PC-9 (cell line): ENCODE measurements at regions not wholly inside any gene's neighbourhood (a gene's known extent, or its start where the extent isn't known, plus 50 kb on each side); places are given as distances from the start of the nearest gene placed in this dataset.

ENCODE experiments used
- BruUV-seq: library from RNA; stranded (reverse); fragments of 400-500 nt; replicated peaks from 2 replicates; lab custom pipeline; 2021; lab: Mats Ljungman, UMichigan
- CTCF ChIA-PET: fragments of 300-600 bp; sonication (Branson Sonifier 250); formaldehyde crosslinking; loops from one replicate; lab custom pipeline; 2022; ENCODE audit warnings: antibody characterized with exemption; lab: Charles Lee
- POLR2A ChIA-PET: fragments of 300-600 bp; sonication (Branson Sonifier 250); formaldehyde crosslinking; loops from one replicate; lab custom pipeline; 2022; ENCODE audit warnings: antibody characterized with exemption; ENCODE audit not compliant: unreplicated experiment; lab: Charles Lee
- DNase-seq, 2 experiments: peaks; one replicate each; pipeline versions ENCODE4 v3.0.0 to v3.0.0-alpha.2; 2015 to 2022; ENCODE audit warnings: mixed read lengths in 1 of 2
- H2AFZ ChIP-seq: fragments of 200-600 bp; sonication (generic); 2 replicates; pipeline ENCODE4 v1.8.1; 2017; ENCODE audit warnings: antibody characterized with exemption
- H3F3A ChIP-seq: fragments of 200-600 bp; sonication (generic); 2 replicates; pipeline ENCODE4 v1.8.1; 2017; ENCODE audit warnings: antibody characterized with exemption, mild to moderate bottlenecking, low read depth; ENCODE audit not compliant: insufficient read depth
- H3K27ac ChIP-seq: fragments of 200-600 bp; sonication (generic); 2 replicates; pipeline ENCODE4 v1.6.1; 2016; ENCODE audit warnings: mixed run types
- H3K27me3 ChIP-seq: fragments of 200-600 bp; sonication (generic); 2 replicates; pipeline ENCODE4 v1.6.1; 2016; ENCODE audit warnings: low read depth, mixed run types; ENCODE audit not compliant: insufficient read depth
- H3K36me3 ChIP-seq: fragments of 200-600 bp; sonication (generic); 2 replicates; pipeline ENCODE4 v1.6.1; 2016; ENCODE audit warnings: low read depth, mixed run types
- H3K4me1 ChIP-seq: fragments of 200-600 bp; sonication (generic); replicated peaks from 2 replicates; pipeline ENCODE4 v1.6.1; 2016; ENCODE audit warnings: mixed run types; ENCODE audit not compliant: insufficient read depth
- H3K4me2 ChIP-seq: fragments of 200-600 bp; sonication (generic); 2 replicates; pipeline ENCODE4 v1.6.1; 2017; ENCODE audit warnings: mixed run types
- H3K4me3 ChIP-seq: fragments of 200-600 bp; sonication (generic); 2 replicates; pipeline ENCODE4 v1.6.1; 2016; ENCODE audit warnings: mixed run types
- H3K79me2 ChIP-seq: fragments of 200-600 bp; sonication (generic); 2 replicates; pipeline ENCODE4 v1.6.1; 2017; ENCODE audit warnings: low read depth, mixed run types
- H3K9me2 ChIP-seq: fragments of 200-600 bp; sonication (generic); 2 replicates; pipeline ENCODE4 v1.8.1; 2017; ENCODE audit warnings: mild to moderate bottlenecking; ENCODE audit not compliant: insufficient read depth
- H3K9me3 ChIP-seq: fragments of 200-600 bp; sonication (generic); 2 replicates; pipeline ENCODE4 v1.8.1; 2016; ENCODE audit warnings: low read depth; ENCODE audit not compliant: insufficient read depth
- H4K20me1 ChIP-seq: fragments of 200-600 bp; sonication (generic); 2 replicates; pipeline ENCODE4 v1.8.1; 2017; ENCODE audit not compliant: insufficient read depth
- EZH2 ChIP-seq: fragments of 200-600 bp; sonication (generic); IDR thresholded peaks from 2 replicates; pipeline ENCODE4 v1.8.0; 2017; ENCODE audit warnings: antibody characterized with exemption, low read depth
- intact Hi-C: fragments of 100-400 bp; cut with micrococcal nuclease; formaldehyde crosslinking; loops from one replicate; pipeline ENCODE4 v1.10.0; 2022; ENCODE audit not compliant: unreplicated experiment
- TF ChIP-seq, protein P1 (sequence below): fragments of 200-600 bp; sonication (generic); conservative IDR thresholded peaks from 2 replicates; pipeline ENCODE4 v1.6.1; 2017; ENCODE audit warnings: mixed run types, antibody characterized with exemption, mild to moderate bottlenecking, moderate library complexity

GRCh38 chr12:84689638-84690037, 223.0 kb downstream of the SLC6A15 start:
- no peaks in the 10 kb centered on the region for H3K9me2 ChIP-seq
- no peak overlapping the region for H3K4me3 ChIP-seq
- intact Hi-C loops = no loop called here
- DNase-seq = no peak
- H3K36me3 ChIP-seq = no peaks in the 10 kb centered on the region
- no peaks in the 10 kb centered on the region for H3F3A ChIP-seq
- ChIA-PET CTCF (no interaction called here), POLR2A (interaction anchor here (0.7 kb wide), 1 partner anchor 69 kb away, joined by 5 read pairs; no protein-coding TSS in a partner anchor)
- no peak overlapping the region for H3K4me2 ChIP-seq
- no peaks in the 10 kb centered on the region for H3K27me3 ChIP-seq
- no peak overlapping the region for H2AFZ ChIP-seq
- H3K9me3 ChIP-seq = no peaks in the 10 kb centered on the region
- no peaks in the 10 kb centered on the region for H3K4me1 ChIP-seq
- no TSS peak for BruUV-seq
- H3K79me2 ChIP-seq = no peaks in the 10 kb centered on the region
- TF ChIP-seq, protein P1, sequence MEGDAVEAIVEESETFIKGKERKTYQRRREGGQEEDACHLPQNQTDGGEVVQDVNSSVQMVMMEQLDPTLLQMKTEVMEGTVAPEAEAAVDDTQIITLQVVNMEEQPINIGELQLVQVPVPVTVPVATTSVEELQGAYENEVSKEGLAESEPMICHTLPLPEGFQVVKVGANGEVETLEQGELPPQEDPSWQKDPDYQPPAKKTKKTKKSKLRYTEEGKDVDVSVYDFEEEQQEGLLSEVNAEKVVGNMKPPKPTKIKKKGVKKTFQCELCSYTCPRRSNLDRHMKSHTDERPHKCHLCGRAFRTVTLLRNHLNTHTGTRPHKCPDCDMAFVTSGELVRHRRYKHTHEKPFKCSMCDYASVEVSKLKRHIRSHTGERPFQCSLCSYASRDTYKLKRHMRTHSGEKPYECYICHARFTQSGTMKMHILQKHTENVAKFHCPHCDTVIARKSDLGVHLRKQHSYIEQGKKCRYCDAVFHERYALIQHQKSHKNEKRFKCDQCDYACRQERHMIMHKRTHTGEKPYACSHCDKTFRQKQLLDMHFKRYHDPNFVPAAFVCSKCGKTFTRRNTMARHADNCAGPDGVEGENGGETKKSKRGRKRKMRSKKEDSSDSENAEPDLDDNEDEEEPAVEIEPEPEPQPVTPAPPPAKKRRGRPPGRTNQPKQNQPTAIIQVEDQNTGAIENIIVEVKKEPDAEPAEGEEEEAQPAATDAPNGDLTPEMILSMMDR = no peak
- TF ChIP-seq EZH2 = no peak
- no peaks in the 10 kb centered on the region for H4K20me1 ChIP-seq
- H3K27ac ChIP-seq = no peak overlapping the region

- no peaks in the 10 kb centered on the region for H4K20me1 ChIP-seq
- no peaks in the 10 kb centered on the region for H3K9me3 ChIP-seq
- ChIA-PET POLR2A (no interaction called here), CTCF (no interaction called here)
- DNase-seq = no peak
- no peaks in the 10 kb centered on the region for H3K4me1 ChIP-seq
- H3K36me3 ChIP-seq = no peaks in the 10 kb centered on the region
- H3K27ac ChIP-seq = no peak overlapping the region
- H3K79me2 ChIP-seq = no peaks in the 10 kb centered on the region
- H3K9me2 ChIP-seq = no peaks in the 10 kb centered on the region
- no peak overlapping the region for H3K4me3 ChIP-seq
- H3K27me3 ChIP-seq = no peaks in the 10 kb centered on the region
- no peak overlapping the region for H3K4me2 ChIP-seq
- no peak for TF ChIP-seq EZH2
- TF ChIP-seq, protein P1 = no peak
- intact Hi-C loops = no loop called here
- no peaks in the 10 kb centered on the region for H3F3A ChIP-seq
- no peak overlapping the region for H2AFZ ChIP-seq
- no TSS peak for BruUV-seq
These were observed 227.2 kb downstream of the SLC6A15 start for GRCh38 chr12:84685379-84685778.

DNA sequence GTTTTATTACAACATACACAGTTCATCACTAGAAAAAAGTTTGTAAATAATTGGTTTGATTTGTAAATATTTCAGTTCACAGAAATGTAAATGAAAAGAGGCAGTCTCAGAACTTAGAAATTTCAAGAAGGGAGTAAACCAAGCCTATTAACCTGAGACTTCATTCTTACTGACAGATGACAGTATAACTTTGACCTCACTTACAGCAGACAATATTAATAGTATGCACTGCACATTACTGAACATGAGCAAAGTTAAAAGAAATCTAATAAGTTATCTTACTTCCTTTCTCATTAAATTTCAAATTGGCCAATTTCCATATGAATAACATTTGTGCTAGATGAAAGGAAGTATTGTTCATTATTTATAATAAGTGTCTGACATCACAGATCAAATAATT, 235.8 kb downstream of the SLC6A15 start:
- Histone ChIP-seq H3K4me1 (no peaks in the 10 kb centered on the region), H3K27ac (no peak overlapping the region), H4K20me1 (no peaks in the 10 kb centered on the region), H3K79me2 (no peaks in the 10 kb centered on the region), H3K9me2 (no peaks in the 10 kb centered on the region), H3F3A (no peaks in the 10 kb centered on the region), H3K4me3 (no peak overlapping the region), H3K27me3 (no peaks in the 10 kb centered on the region), H2AFZ (no peak overlapping the region), H3K36me3 (no peaks in the 10 kb centered on the region), H3K4me2 (no peak overlapping the region), H3K9me3 (no peaks in the 10 kb centered on the region)
- BruUV-seq = no TSS peak
- TF ChIP-seq, protein P1 = no peak
- TF ChIP-seq EZH2 = no peak
- CTCF ChIA-PET = interaction anchor here (0.7 kb wide), 1 partner anchor 457 kb away, joined by 3 read pairs; no protein-coding TSS in a partner anchor
- DNase-seq = no peak
- intact Hi-C loops = no loop called here
- POLR2A ChIA-PET = interaction anchor here (0.5 kb wide), 1 partner anchor 11 kb away, joined by 10 read pairs; no protein-coding TSS in a partner anchor
